ENCODE measurements at regions not wholly inside any gene's neighbourhood (a gene's known extent, or its start where the extent isn't known, plus 50 kb on each side); places are given as distances from the start of the nearest gene placed in this dataset.

DNA sequence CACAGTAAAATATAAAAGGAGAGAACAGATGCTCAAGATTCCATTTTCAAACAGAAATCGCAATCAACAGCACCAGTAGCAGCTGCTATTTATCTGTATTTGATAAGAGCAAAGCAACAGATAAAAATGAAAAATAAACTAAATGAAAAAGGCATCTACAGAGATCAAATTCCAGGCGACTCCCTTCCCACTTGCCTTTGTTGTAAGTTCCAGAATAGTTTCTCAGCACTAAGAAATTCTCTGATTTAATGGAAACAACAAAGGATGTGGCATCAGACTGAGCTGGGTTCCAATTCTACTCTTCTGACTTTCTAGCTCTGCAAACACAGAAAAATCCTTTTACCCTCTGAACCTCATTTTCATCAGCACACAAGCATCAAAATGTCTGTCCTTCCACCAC is 110.8 kb upstream of the MME start:
- Histone ChIP-seq H3K27ac (ENCODE audit: low read depth in 1 of 2, low read length in 2 of 2) (no peak overlapping the region), H3K4me1 (ENCODE audit: control insufficient read depth in 1 of 2, insufficient read depth in 2 of 2, low read length in 2 of 2) (no peaks in the 10 kb centered on the region), H3K4me3 (ENCODE audit: low read length in 2 of 2) (no peak overlapping the region), H3K27me3 (ENCODE audit: control insufficient read depth in 1 of 2, insufficient read depth in 2 of 2, low read length in 1 of 2) (no peaks in the 10 kb centered on the region), H3K36me3 (ENCODE audit: control insufficient read depth in 1 of 2, insufficient read depth in 2 of 2, low read length in 1 of 2) (no peaks in the 10 kb centered on the region), H3K9me3 (ENCODE audit: control insufficient read depth, low read length) (no peaks in the 10 kb centered on the region)
- DNase-seq (no peak), ATAC-seq (ENCODE audit: low FRiP score) (no peak)
- WGBS, 2 donors: 90 to 93% methylated on average over 2 of the region's 2 CpGs
- intact Hi-C loops (cut with DNase I): no loop called here

DNA sequence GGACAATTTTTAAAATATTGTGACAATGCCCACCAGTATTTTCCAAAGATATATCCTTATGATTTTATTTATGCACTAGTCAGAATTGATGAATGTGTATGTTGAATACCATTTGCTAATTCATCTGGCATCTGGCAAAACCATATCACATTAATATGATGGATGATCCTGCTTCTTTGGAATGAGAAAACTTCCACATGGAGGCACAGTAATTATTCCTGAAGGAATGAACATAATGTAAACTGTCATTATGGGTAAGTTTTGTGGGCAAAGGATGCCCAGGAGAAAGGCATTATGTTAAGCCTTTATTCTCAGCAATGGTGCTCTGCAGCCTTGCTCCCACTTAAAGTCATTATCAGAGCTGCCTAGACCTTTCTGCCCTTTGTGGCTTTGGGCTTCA is 113.0 kb upstream of the MME start:
- Histone ChIP-seq H3K4me3 (ENCODE audit: low read length in 2 of 2) (no peak overlapping the region), H3K4me1 (ENCODE audit: control insufficient read depth in 1 of 2, insufficient read depth in 2 of 2, low read length in 2 of 2) (no peaks in the 10 kb centered on the region), H3K36me3 (ENCODE audit: control insufficient read depth in 1 of 2, insufficient read depth in 2 of 2, low read length in 1 of 2) (no peaks in the 10 kb centered on the region), H3K9me3 (ENCODE audit: control insufficient read depth, low read length) (no peaks in the 10 kb centered on the region), H3K27me3 (ENCODE audit: control insufficient read depth in 1 of 2, insufficient read depth in 2 of 2, low read length in 1 of 2) (no peaks in the 10 kb centered on the region), H3K27ac (ENCODE audit: low read depth in 1 of 2, low read length in 2 of 2) (no peak overlapping the region)
- intact Hi-C loops (cut with DNase I): no loop called here
- DNase-seq (no peak), ATAC-seq (ENCODE audit: low FRiP score) (no peak)

GRCh38 chr3:154956815-154957214 is 123.3 kb upstream of the MME start:
- 55 to 58% methylated on average over 1 of the region's 1 CpG for WGBS, 2 donors
- no peak for ATAC-seq (ENCODE audit: low FRiP score)
- Histone ChIP-seq H3K9me3 (ENCODE audit: control insufficient read depth, low read length) (no peaks in the 10 kb centered on the region), H3K4me1 (ENCODE audit: control insufficient read depth in 1 of 2, insufficient read depth in 2 of 2, low read length in 2 of 2) (no peaks in the 10 kb centered on the region), H3K4me3 (ENCODE audit: low read length in 2 of 2) (no peak overlapping the region), H3K36me3 (ENCODE audit: control insufficient read depth in 1 of 2, insufficient read depth in 2 of 2, low read length in 1 of 2) (no peaks in the 10 kb centered on the region), H3K27me3 (ENCODE audit: control insufficient read depth in 1 of 2, insufficient read depth in 2 of 2, low read length in 1 of 2) (no peaks in the 10 kb centered on the region), H3K27ac (ENCODE audit: low read depth in 1 of 2, low read length in 2 of 2) (no peak overlapping the region)
- DNase-seq: no peak
- intact Hi-C loops (cut with DNase I): no loop called here

- 86 to 89% methylated on average over 2 of the region's 2 CpGs for WGBS, 2 donors
- Histone ChIP-seq H3K36me3 (ENCODE audit: control insufficient read depth in 1 of 2, insufficient read depth in 2 of 2, low read length in 1 of 2) (no peaks in the 10 kb centered on the region), H3K4me3 (ENCODE audit: low read length in 2 of 2) (no peak overlapping the region), H3K27ac (ENCODE audit: low read depth in 1 of 2, low read length in 2 of 2) (no peak overlapping the region), H3K4me1 (ENCODE audit: control insufficient read depth in 1 of 2, insufficient read depth in 2 of 2, low read length in 2 of 2) (no peaks in the 10 kb centered on the region), H3K27me3 (ENCODE audit: control insufficient read depth in 1 of 2, insufficient read depth in 2 of 2, low read length in 1 of 2) (no peaks in the 10 kb centered on the region), H3K9me3 (ENCODE audit: control insufficient read depth, low read length) (no peaks in the 10 kb centered on the region)
- intact Hi-C loops (cut with DNase I): no loop called here
- DNase-seq (no peak), ATAC-seq (ENCODE audit: low FRiP score) (no peak)
These were observed 124.1 kb upstream of the MME start for GRCh38 chr3:154955907-154956533.

DNA sequence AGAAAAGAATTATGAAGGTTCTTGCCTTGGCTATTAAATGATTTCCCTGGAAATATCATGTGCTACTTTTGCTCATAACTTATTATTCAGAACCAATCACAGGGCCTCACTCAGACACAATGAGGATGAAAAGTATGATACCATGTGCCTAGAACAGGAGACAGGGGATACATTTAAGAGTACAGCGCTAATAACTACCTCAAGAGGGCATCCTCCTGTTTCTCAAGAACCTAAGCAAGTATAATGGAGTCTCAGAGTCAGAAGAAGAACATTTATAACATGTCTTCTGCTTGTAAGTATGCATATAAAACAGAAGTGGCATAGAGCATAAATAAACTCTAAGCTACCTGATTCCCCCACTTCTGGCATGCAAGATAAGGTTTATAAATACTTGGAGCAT is 125.4 kb upstream of the MME start:
- Histone ChIP-seq H3K4me1 (ENCODE audit: control insufficient read depth in 1 of 2, insufficient read depth in 2 of 2, low read length in 2 of 2) (no peaks in the 10 kb centered on the region), H3K36me3 (ENCODE audit: control insufficient read depth in 1 of 2, insufficient read depth in 2 of 2, low read length in 1 of 2) (no peaks in the 10 kb centered on the region), H3K27ac (ENCODE audit: low read depth in 1 of 2, low read length in 2 of 2) (no peak overlapping the region), H3K27me3 (ENCODE audit: control insufficient read depth in 1 of 2, insufficient read depth in 2 of 2, low read length in 1 of 2) (no peaks in the 10 kb centered on the region), H3K9me3 (ENCODE audit: control insufficient read depth, low read length) (no peaks in the 10 kb centered on the region), H3K4me3 (ENCODE audit: low read length in 2 of 2) (no peak overlapping the region)
- intact Hi-C loops (cut with DNase I): no loop called here
- ATAC-seq (ENCODE audit: low FRiP score) (no peak), DNase-seq (no peak)
- WGBS, 2 donors: 34% methylated on average over 1 of the region's 1 CpG

DNA sequence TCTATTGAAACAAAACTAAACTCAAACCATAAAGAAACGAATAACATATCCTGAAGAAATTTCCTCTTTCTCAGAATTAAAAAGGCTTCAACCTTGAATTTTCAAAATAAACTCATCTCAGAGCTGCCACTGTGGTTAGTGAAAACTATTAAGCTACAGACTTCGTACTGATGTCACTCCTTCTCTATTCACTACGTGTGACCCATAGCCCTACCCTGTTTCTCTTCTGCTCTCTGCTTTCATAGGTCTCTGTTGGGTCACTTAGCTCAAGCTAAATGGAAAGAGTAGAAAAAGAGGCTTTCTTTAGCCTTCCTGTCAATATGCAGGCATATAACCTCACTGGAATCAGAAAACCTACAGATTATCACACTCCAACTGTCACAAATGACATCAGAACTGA is 126.6 kb upstream of the MME start:
- intact Hi-C loops (cut with DNase I): no loop called here
- Histone ChIP-seq H3K27ac (ENCODE audit: low read depth in 1 of 2, low read length in 2 of 2) (no peak overlapping the region), H3K27me3 (ENCODE audit: control insufficient read depth in 1 of 2, insufficient read depth in 2 of 2, low read length in 1 of 2) (no peaks in the 10 kb centered on the region), H3K4me1 (ENCODE audit: control insufficient read depth in 1 of 2, insufficient read depth in 2 of 2, low read length in 2 of 2) (no peaks in the 10 kb centered on the region), H3K4me3 (ENCODE audit: low read length in 2 of 2) (no peak overlapping the region), H3K36me3 (ENCODE audit: control insufficient read depth in 1 of 2, insufficient read depth in 2 of 2, low read length in 1 of 2) (no peaks in the 10 kb centered on the region), H3K9me3 (ENCODE audit: control insufficient read depth, low read length) (no peaks in the 10 kb centered on the region)
- ATAC-seq (ENCODE audit: low FRiP score) (no peak), DNase-seq (no peak)
- WGBS, 2 donors: 52 to 65% methylated on average over 3 of the region's 3 CpGs

GRCh38 chr3:154952553-154952952 is 127.6 kb upstream of the MME start:
- Histone ChIP-seq H3K4me3 (ENCODE audit: low read length in 2 of 2) (no peak overlapping the region), H3K27ac (ENCODE audit: low read depth in 1 of 2, low read length in 2 of 2) (no peak overlapping the region), H3K36me3 (ENCODE audit: control insufficient read depth in 1 of 2, insufficient read depth in 2 of 2, low read length in 1 of 2) (no peaks in the 10 kb centered on the region), H3K9me3 (ENCODE audit: control insufficient read depth, low read length) (no peaks in the 10 kb centered on the region), H3K27me3 (ENCODE audit: control insufficient read depth in 1 of 2, insufficient read depth in 2 of 2, low read length in 1 of 2) (no peaks in the 10 kb centered on the region), H3K4me1 (ENCODE audit: control insufficient read depth in 1 of 2, insufficient read depth in 2 of 2, low read length in 2 of 2) (no peaks in the 10 kb centered on the region)
- no peak for ATAC-seq (ENCODE audit: low FRiP score)
- no peak for DNase-seq
- 89 to 91% methylated on average over 6 of the region's 6 CpGs for WGBS, 2 donors
- intact Hi-C loops (cut with DNase I): no loop called here

- Histone ChIP-seq H3K27ac (ENCODE audit: low read depth in 1 of 2, low read length in 2 of 2) (no peak overlapping the region), H3K4me1 (ENCODE audit: control insufficient read depth in 1 of 2, insufficient read depth in 2 of 2, low read length in 2 of 2) (no peaks in the 10 kb centered on the region), H3K9me3 (ENCODE audit: control insufficient read depth, low read length) (peaks cover 4% of the 10 kb centered on the region), H3K36me3 (ENCODE audit: control insufficient read depth in 1 of 2, insufficient read depth in 2 of 2, low read length in 1 of 2) (no peaks in the 10 kb centered on the region), H3K27me3 (ENCODE audit: control insufficient read depth in 1 of 2, insufficient read depth in 2 of 2, low read length in 1 of 2) (no peaks in the 10 kb centered on the region), H3K4me3 (ENCODE audit: low read length in 2 of 2) (no peak overlapping the region)
- ATAC-seq (ENCODE audit: low FRiP score) (no peak), DNase-seq (no peak)
- intact Hi-C loops (cut with DNase I): no loop called here
- 90 to 94% methylated on average over 2 of the region's 2 CpGs for WGBS, 2 donors
These were observed 136.1 kb upstream of the MME start for GRCh38 chr3:154943981-154944380.

GRCh38 chr3:154942827-154943226 is 137.3 kb upstream of the MME start:
- Histone ChIP-seq H3K4me1 (ENCODE audit: control insufficient read depth in 1 of 2, insufficient read depth in 2 of 2, low read length in 2 of 2) (no peaks in the 10 kb centered on the region), H3K27ac (ENCODE audit: low read depth in 1 of 2, low read length in 2 of 2) (no peak overlapping the region), H3K9me3 (ENCODE audit: control insufficient read depth, low read length) (peaks cover 4% of the 10 kb centered on the region), H3K27me3 (ENCODE audit: control insufficient read depth in 1 of 2, insufficient read depth in 2 of 2, low read length in 1 of 2) (no peaks in the 10 kb centered on the region), H3K4me3 (ENCODE audit: low read length in 2 of 2) (no peak overlapping the region), H3K36me3 (ENCODE audit: control insufficient read depth in 1 of 2, insufficient read depth in 2 of 2, low read length in 1 of 2) (no peaks in the 10 kb centered on the region)
- intact Hi-C loops (cut with DNase I): no loop called here
- no peak for ATAC-seq (ENCODE audit: low FRiP score)
- no peak for DNase-seq

Data from aorta (tissue), 5 donors.